ENCODE measurements at regions not wholly inside any gene's neighbourhood (a gene's known extent, or its start where the extent isn't known, plus 50 kb on each side); places are given as distances from the start of the nearest gene placed in this dataset.

GRCh38 chr2:66761826-66762225 lies 326.9 kb downstream of the MEIS1 start:
- TF ChIP-seq CTCF (IDR thresholded peaks at IDR 0.05; ENCODE audit: insufficient read depth, low read length) = no peak
- no peak for DNase-seq (ENCODE audit: low read depth)
- no peak overlapping the region for H3K4me3 ChIP-seq (ENCODE audit: low read depth, low read length)

- no peak for DNase-seq (ENCODE audit: low read depth)
- no peak for TF ChIP-seq CTCF (IDR thresholded peaks at IDR 0.05; ENCODE audit: insufficient read depth, low read length)
- H3K4me3 ChIP-seq (ENCODE audit: low read depth, low read length) = no peak overlapping the region
These were observed 327.8 kb downstream of the MEIS1 start for GRCh38 chr2:66762761-66763160.

- no peak overlapping the region for H3K4me3 ChIP-seq (ENCODE audit: low read depth, low read length)
- no peak for TF ChIP-seq CTCF (IDR thresholded peaks at IDR 0.05; ENCODE audit: insufficient read depth, low read length)
- no peak for DNase-seq (ENCODE audit: low read depth)
These were observed 331.7 kb downstream of the MEIS1 start for GRCh38 chr2:66766582-66766981.

- peak; percentile 34 for DNase-seq (ENCODE audit: low read depth)
These were observed 336.5 kb downstream of the MEIS1 start for GRCh38 chr2:66771359-66771976.

GRCh38 chr2:66772618-66773017 lies 337.7 kb downstream of the MEIS1 start:
- no peak for TF ChIP-seq CTCF (IDR thresholded peaks at IDR 0.05; ENCODE audit: insufficient read depth, low read length)
- H3K4me3 ChIP-seq (ENCODE audit: low read depth, low read length) = no peak overlapping the region
- DNase-seq (ENCODE audit: low read depth) = no peak

More at GRCh38 chr2:66771359-66771976, 336.5 kb downstream of the MEIS1 start:
- no peak for TF ChIP-seq CTCF (IDR thresholded peaks at IDR 0.05; ENCODE audit: insufficient read depth, low read length)
- no peak overlapping the region for H3K4me3 ChIP-seq (ENCODE audit: low read depth, low read length)

- TF ChIP-seq CTCF (IDR thresholded peaks at IDR 0.05; ENCODE audit: insufficient read depth, low read length) = no peak
These were observed 341.0 kb downstream of the MEIS1 start for GRCh38 chr2:66775730-66776422.

More at GRCh38 chr2:66775730-66776422, 341.0 kb downstream of the MEIS1 start:
- DNase-seq (ENCODE audit: low read depth) = no peak
- H3K4me3 ChIP-seq (ENCODE audit: low read depth, low read length) = no peak overlapping the region
